KMS-11 (cell line): ENCODE measurements at regions not wholly inside any gene's neighbourhood (a gene's known extent, or its start where the extent isn't known, plus 50 kb on each side); places are given as distances from the start of the nearest gene placed in this dataset.

ENCODE experiments used
- H2AFZ ChIP-seq: fragments of 200-600 bp; sonication (generic); 2 replicates; pipeline ENCODE4 v1.6.1; 2016; ENCODE audit warnings: antibody characterized with exemption, mixed run types, low read depth
- H3K27ac ChIP-seq: fragments of 200-600 bp; sonication (generic); 2 replicates; pipeline ENCODE4 v1.6.1; 2016; ENCODE audit warnings: mild to moderate bottlenecking, mixed run types
- H3K27me3 ChIP-seq: fragments of 200-600 bp; sonication (generic); 2 replicates; pipeline ENCODE4 v1.6.1; 2017; ENCODE audit warnings: mild to moderate bottlenecking, low read depth, mixed run types, moderate library complexity; ENCODE audit not compliant: insufficient read depth
- H3K36me3 ChIP-seq: fragments of 200-600 bp; sonication (generic); 2 replicates; pipeline ENCODE4 v1.6.1; 2017; ENCODE audit warnings: mild to moderate bottlenecking, mixed run types; ENCODE audit not compliant: insufficient read depth
- H3K4me1 ChIP-seq: fragments of 200-600 bp; sonication (generic); 2 replicates; pipeline ENCODE4 v1.6.1; 2016; ENCODE audit warnings: mild to moderate bottlenecking, low read depth, mixed run types; ENCODE audit not compliant: poor library complexity, severe bottlenecking
- H3K4me2 ChIP-seq: fragments of 200-600 bp; sonication (generic); 2 replicates; pipeline ENCODE4 v1.7.0; 2016; ENCODE audit warnings: mild to moderate bottlenecking, mixed run types
- H3K4me3 ChIP-seq: fragments of 200-600 bp; sonication (generic); IDR thresholded peaks from 2 replicates; pipeline ENCODE4 v1.6.1; 2017; ENCODE audit warnings: low read depth, low read length, mixed read lengths; ENCODE audit not compliant: insufficient read depth
- H3K79me2 ChIP-seq: fragments of 200-600 bp; sonication (generic); 2 replicates; pipeline ENCODE4 v1.6.1; 2016; ENCODE audit warnings: low read depth, mixed run types; ENCODE audit not compliant: insufficient read depth
- H3K9ac ChIP-seq: fragments of 200-600 bp; sonication (generic); 2 replicates; pipeline ENCODE4 v1.6.1; 2016; ENCODE audit warnings: mild to moderate bottlenecking, mixed run types
- H4K20me1 ChIP-seq: fragments of 200-600 bp; sonication (generic); 2 replicates; pipeline ENCODE4 v1.6.1; 2016; ENCODE audit warnings: mild to moderate bottlenecking, mixed run types; ENCODE audit not compliant: insufficient read depth
- CTCF ChIP-seq: fragments of 200-600 bp; sonication (generic); conservative IDR thresholded peaks from 2 replicates; pipeline ENCODE4 v1.6.1; 2017; ENCODE audit warnings: low read depth, mild to moderate bottlenecking, antibody characterized with exemption, low read length, moderate library complexity, mixed read lengths

GRCh38 chr7:136210079-136210478 is 232.9 kb upstream of the MTPN start:
- Histone ChIP-seq H3K27ac (no peak overlapping the region), H3K4me1 (no peaks in the 10 kb centered on the region), H3K79me2 (no peaks in the 10 kb centered on the region), H2AFZ (no peak overlapping the region), H3K4me2 (no peak overlapping the region), H3K4me3 (no peak overlapping the region), H3K9ac (no peak overlapping the region), H4K20me1 (no peaks in the 10 kb centered on the region), H3K27me3 (no peaks in the 10 kb centered on the region), H3K36me3 (no peaks in the 10 kb centered on the region)
- TF ChIP-seq CTCF = no peak

- no peaks in the 10 kb centered on the region for H3K27me3 ChIP-seq
- no peak for TF ChIP-seq CTCF
- H3K4me1 ChIP-seq = no peaks in the 10 kb centered on the region
- no peak overlapping the region for H3K9ac ChIP-seq
- H3K4me3 ChIP-seq = no peak overlapping the region
- H4K20me1 ChIP-seq = no peaks in the 10 kb centered on the region
- no peaks in the 10 kb centered on the region for H3K79me2 ChIP-seq
- H3K27ac ChIP-seq = no peak overlapping the region
- H3K36me3 ChIP-seq = no peaks in the 10 kb centered on the region
- H2AFZ ChIP-seq = no peak overlapping the region
- no peak overlapping the region for H3K4me2 ChIP-seq
Observed at GRCh38 chr7:136205956-136206355, 228.8 kb upstream of the MTPN start.

- TF ChIP-seq CTCF = no peak
- no peak overlapping the region for H2AFZ ChIP-seq
- no peak overlapping the region for H3K27ac ChIP-seq
- no peaks in the 10 kb centered on the region for H3K79me2 ChIP-seq
- H3K4me3 ChIP-seq = no peak overlapping the region
- no peak overlapping the region for H3K4me2 ChIP-seq
- H3K36me3 ChIP-seq = no peaks in the 10 kb centered on the region
- H4K20me1 ChIP-seq = no peaks in the 10 kb centered on the region
- H3K27me3 ChIP-seq = no peaks in the 10 kb centered on the region
- H3K9ac ChIP-seq = no peak overlapping the region
- H3K4me1 ChIP-seq = no peaks in the 10 kb centered on the region
Observed at GRCh38 chr7:136198168-136198567, 221.0 kb upstream of the MTPN start.

- Histone ChIP-seq H3K4me3 (no peak overlapping the region), H3K27ac (no peak overlapping the region), H2AFZ (no peak overlapping the region), H3K4me2 (no peak overlapping the region), H3K27me3 (no peaks in the 10 kb centered on the region), H3K4me1 (no peaks in the 10 kb centered on the region), H3K9ac (no peak overlapping the region), H4K20me1 (no peaks in the 10 kb centered on the region), H3K79me2 (no peaks in the 10 kb centered on the region), H3K36me3 (no peaks in the 10 kb centered on the region)
- no peak for TF ChIP-seq CTCF
Observed at GRCh38 chr7:136194878-136195277, 217.7 kb upstream of the MTPN start.

GRCh38 chr7:136193940-136194339 is 216.8 kb upstream of the MTPN start:
- no peak for TF ChIP-seq CTCF
- Histone ChIP-seq H3K27ac (no peak overlapping the region), H3K27me3 (no peaks in the 10 kb centered on the region), H3K9ac (no peak overlapping the region), H4K20me1 (no peaks in the 10 kb centered on the region), H3K79me2 (no peaks in the 10 kb centered on the region), H3K36me3 (no peaks in the 10 kb centered on the region), H3K4me2 (no peak overlapping the region), H2AFZ (no peak overlapping the region), H3K4me1 (no peaks in the 10 kb centered on the region), H3K4me3 (no peak overlapping the region)
